ENCODE measurements at regions not wholly inside any gene's neighbourhood (a gene's known extent, or its start where the extent isn't known, plus 50 kb on each side); places are given as distances from the start of the nearest gene placed in this dataset.

GRCh38 chr6:163935158-163935762 lies 520.7 kb downstream of the QKI start:
- Histone ChIP-seq H3K36me3 (no peaks in the 10 kb centered on the region), H3K4me1 (no peaks in the 10 kb centered on the region), H3K27ac (no peak overlapping the region), H3K9me3 (no peaks in the 10 kb centered on the region), H3K4me3 (no peak overlapping the region), H3K27me3 (peaks cover 4% of the 10 kb centered on the region)
- TF ChIP-seq POLR2A (IDR thresholded peaks at IDR 0.05) (no peak), EP300 (IDR thresholded peaks at IDR 0.05) (no peak), CTCF (IDR thresholded peaks at IDR 0.05) (no peak), POLR2AphosphoS5 (IDR thresholded peaks at IDR 0.05) (no peak)
- 19 to 66% methylated on average over 5 of the region's 6 CpGs for WGBS, 2 donors (ENCODE audit: low coverage in 1 of 2)
- ATAC-seq, result no peak

GRCh38 chr6:163930012-163930411 lies 515.5 kb downstream of the QKI start:
- no peaks in the 10 kb centered on the region for H3K36me3 ChIP-seq

GRCh38 chr6:163929538-163929937 lies 515.0 kb downstream of the QKI start:
- Histone ChIP-seq H3K27me3 (no peaks in the 10 kb centered on the region), H3K4me1 (peaks cover 0 to 3% (median 0%) of the 10 kb centered on the region in 3 donors), H3K4me3 (no peak overlapping the region), H3K36me3 (no peaks in the 10 kb centered on the region), H3K27ac (no peak overlapping the region), H3K9me3 (no peaks in the 10 kb centered on the region)
- WGBS, 2 donors (ENCODE audit: low coverage in 1 of 2), result 93 to 100% methylated on average over 2 to 3 of the region's 3 CpGs
- TF ChIP-seq POLR2A (IDR thresholded peaks at IDR 0.05) (no peak), EP300 (IDR thresholded peaks at IDR 0.05) (no peak), CTCF (IDR thresholded peaks at IDR 0.05) (no peak), POLR2AphosphoS5 (IDR thresholded peaks at IDR 0.05) (no peak)
- ATAC-seq, result no peak

More at GRCh38 chr6:163930012-163930411, 515.5 kb downstream of the QKI start:
- H3K9me3 ChIP-seq, result no peaks in the 10 kb centered on the region
- no peaks in the 10 kb centered on the region for H3K27me3 ChIP-seq
- peaks cover 0 to 3% (median 0%) of the 10 kb centered on the region in 3 donors for H3K4me1 ChIP-seq
- H3K27ac ChIP-seq, result no peak overlapping the region
- TF ChIP-seq POLR2AphosphoS5 (IDR thresholded peaks at IDR 0.05), result no peak
- no peak for TF ChIP-seq EP300 (IDR thresholded peaks at IDR 0.05)
- TF ChIP-seq POLR2A (IDR thresholded peaks at IDR 0.05), result no peak
- TF ChIP-seq CTCF (IDR thresholded peaks at IDR 0.05), result no peak
- ATAC-seq, result no peak
- WGBS, 2 donors (ENCODE audit: low coverage in 1 of 2), result 84 to 98% methylated on average over 5 of the region's 6 CpGs
- no peak overlapping the region for H3K4me3 ChIP-seq

GRCh38 chr6:163926642-163927041 lies 512.1 kb downstream of the QKI start:
- WGBS, 2 donors (ENCODE audit: low coverage in 1 of 2), result 45 to 72% methylated on average over 4 to 7 of the region's 7 CpGs
- TF ChIP-seq EP300 (IDR thresholded peaks at IDR 0.05) (no peak), POLR2AphosphoS5 (IDR thresholded peaks at IDR 0.05) (peak; percentile 52)
- Histone ChIP-seq H3K4me1 (peaks cover 0 to 3% (median 0%) of the 10 kb centered on the region in 3 donors), H3K4me3 (no peak overlapping the region), H3K36me3 (no peaks in the 10 kb centered on the region), H3K27ac (no peak overlapping the region), H3K9me3 (no peaks in the 10 kb centered on the region), H3K27me3 (no peaks in the 10 kb centered on the region)
- peak; percentile 58 for ATAC-seq

GRCh38 chr6:163925839-163926238 lies 511.3 kb downstream of the QKI start:
- Histone ChIP-seq H3K27ac (no peak overlapping the region), H3K4me1 (peaks cover 0 to 3% (median 0%) of the 10 kb centered on the region in 3 donors), H3K27me3 (no peaks in the 10 kb centered on the region), H3K36me3 (no peaks in the 10 kb centered on the region), H3K4me3 (no peak overlapping the region), H3K9me3 (no peaks in the 10 kb centered on the region)
- no peak for ATAC-seq
- TF ChIP-seq CTCF (IDR thresholded peaks at IDR 0.05) (no peak), POLR2AphosphoS5 (IDR thresholded peaks at IDR 0.05) (no peak), EP300 (IDR thresholded peaks at IDR 0.05) (no peak), POLR2A (IDR thresholded peaks at IDR 0.05) (no peak)
- WGBS, 2 donors (ENCODE audit: low coverage in 1 of 2), result 89 to 90% methylated on average over 5 of the region's 5 CpGs
